BE2C (cell line): ENCODE measurements at regions not wholly inside any gene's neighbourhood (a gene's known extent, or its start where the extent isn't known, plus 50 kb on each side); places are given as distances from the start of the nearest gene placed in this dataset.

Experiments
- DNase-seq: peaks from one replicate; pipeline ENCODE4 v3.0.0-alpha.2; 2020
- H3K27me3 ChIP-seq: fragments of 250-450 bp; sonication (Bioruptor Pico); 2 replicates; pipeline ENCODE4 v1.5.1; 2020; ENCODE audit warnings: mild to moderate bottlenecking
- H3K36me3 ChIP-seq: fragments of 250-450 bp; sonication (Bioruptor Pico); 2 replicates; pipeline ENCODE4 v1.5.1; 2020; ENCODE audit warnings: mild to moderate bottlenecking
- H3K4me1 ChIP-seq: fragments of 250-450 bp; sonication (Bioruptor Pico); 2 replicates; pipeline ENCODE4 v1.5.1; 2020
- H3K4me3 ChIP-seq: 2 replicates; pipeline ENCODE4 v1.5.1; 2011; ENCODE audit warnings: low read depth, low read length
- H3K9me3 ChIP-seq: fragments of 250-450 bp; sonication (Bioruptor Pico); 2 replicates; pipeline ENCODE4 v1.5.1; 2020
- TF ChIP-seq, protein P1 (sequence below): IDR thresholded peaks from 2 replicates; pipeline ENCODE4 v1.5.1; 2012; ENCODE audit warnings: mild to moderate bottlenecking, low read depth, low read length

DNA sequence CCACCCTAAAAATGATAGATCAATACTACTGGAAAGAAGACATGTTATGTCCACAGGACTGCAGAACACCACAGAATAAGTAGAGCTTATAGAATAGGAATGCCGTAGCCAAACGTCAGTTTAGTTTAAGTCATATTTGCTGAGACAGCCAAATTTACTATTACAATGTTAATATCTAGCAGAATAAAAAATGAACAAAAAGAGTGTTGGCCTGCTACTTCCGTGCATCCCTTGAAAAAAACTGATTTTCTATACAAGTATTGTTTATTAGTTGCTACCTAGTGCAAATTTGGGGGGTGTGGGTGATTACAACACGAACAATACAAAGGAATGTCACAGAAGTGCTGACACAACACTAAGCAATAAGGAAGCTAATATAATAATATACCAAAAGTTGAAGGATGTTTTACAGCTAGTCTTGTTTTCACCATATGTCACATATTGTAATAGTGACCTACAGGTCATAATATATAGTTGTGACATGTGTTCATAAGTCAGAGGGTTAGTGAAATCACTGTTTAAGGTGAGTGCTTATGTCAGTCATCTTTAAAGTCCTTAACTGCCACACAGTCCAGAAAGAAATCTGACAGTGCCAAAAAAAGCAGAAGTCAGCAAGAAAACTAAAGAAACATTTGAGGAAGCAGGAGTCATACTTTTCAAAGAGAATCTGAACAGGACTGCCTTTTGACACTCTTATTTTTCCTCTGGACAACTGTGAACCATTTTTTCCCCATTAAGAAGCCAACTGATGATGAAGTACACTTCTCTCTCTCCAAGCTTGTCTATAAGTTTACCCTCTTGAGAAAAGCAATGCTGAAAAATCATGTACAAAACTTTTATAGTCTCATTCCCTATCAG is 376.4 kb downstream of the ZEB2 start:
- TF ChIP-seq, protein P1, sequence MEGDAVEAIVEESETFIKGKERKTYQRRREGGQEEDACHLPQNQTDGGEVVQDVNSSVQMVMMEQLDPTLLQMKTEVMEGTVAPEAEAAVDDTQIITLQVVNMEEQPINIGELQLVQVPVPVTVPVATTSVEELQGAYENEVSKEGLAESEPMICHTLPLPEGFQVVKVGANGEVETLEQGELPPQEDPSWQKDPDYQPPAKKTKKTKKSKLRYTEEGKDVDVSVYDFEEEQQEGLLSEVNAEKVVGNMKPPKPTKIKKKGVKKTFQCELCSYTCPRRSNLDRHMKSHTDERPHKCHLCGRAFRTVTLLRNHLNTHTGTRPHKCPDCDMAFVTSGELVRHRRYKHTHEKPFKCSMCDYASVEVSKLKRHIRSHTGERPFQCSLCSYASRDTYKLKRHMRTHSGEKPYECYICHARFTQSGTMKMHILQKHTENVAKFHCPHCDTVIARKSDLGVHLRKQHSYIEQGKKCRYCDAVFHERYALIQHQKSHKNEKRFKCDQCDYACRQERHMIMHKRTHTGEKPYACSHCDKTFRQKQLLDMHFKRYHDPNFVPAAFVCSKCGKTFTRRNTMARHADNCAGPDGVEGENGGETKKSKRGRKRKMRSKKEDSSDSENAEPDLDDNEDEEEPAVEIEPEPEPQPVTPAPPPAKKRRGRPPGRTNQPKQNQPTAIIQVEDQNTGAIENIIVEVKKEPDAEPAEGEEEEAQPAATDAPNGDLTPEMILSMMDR: no peak

DNA sequence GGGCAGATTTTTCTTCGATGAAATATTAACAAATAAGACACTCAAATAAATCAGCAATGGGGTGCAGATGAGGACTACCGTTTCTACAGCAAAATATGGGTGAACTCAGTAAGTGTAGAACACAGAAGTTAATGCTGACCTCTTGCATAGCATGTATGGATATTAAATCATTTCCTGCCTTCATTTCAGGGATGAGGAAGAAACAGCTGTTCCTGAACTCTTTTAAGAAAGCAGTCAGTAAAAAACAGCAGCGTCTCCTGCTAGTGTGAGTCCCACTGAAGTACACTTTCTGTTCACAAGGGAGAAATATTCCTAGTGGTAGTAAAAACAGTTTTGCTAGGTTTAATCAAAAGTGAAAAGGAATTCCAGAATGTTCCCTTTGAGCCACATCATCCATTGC is 379.0 kb downstream of the ZEB2 start:
- no peak overlapping the region for H3K4me3 ChIP-seq
- no peaks in the 10 kb centered on the region for H3K9me3 ChIP-seq
- H3K36me3 ChIP-seq: no peaks in the 10 kb centered on the region
- H3K4me1 ChIP-seq: no peaks in the 10 kb centered on the region
- TF ChIP-seq, protein P1: no peak
- DNase-seq: no peak
- no peaks in the 10 kb centered on the region for H3K27me3 ChIP-seq

More for the DNA sequence above, 376.4 kb downstream of the ZEB2 start:
- Histone ChIP-seq H3K4me3 (no peak overlapping the region), H3K36me3 (no peaks in the 10 kb centered on the region), H3K4me1 (no peaks in the 10 kb centered on the region), H3K9me3 (no peaks in the 10 kb centered on the region), H3K27me3 (no peaks in the 10 kb centered on the region)
- no peak for DNase-seq

DNA sequence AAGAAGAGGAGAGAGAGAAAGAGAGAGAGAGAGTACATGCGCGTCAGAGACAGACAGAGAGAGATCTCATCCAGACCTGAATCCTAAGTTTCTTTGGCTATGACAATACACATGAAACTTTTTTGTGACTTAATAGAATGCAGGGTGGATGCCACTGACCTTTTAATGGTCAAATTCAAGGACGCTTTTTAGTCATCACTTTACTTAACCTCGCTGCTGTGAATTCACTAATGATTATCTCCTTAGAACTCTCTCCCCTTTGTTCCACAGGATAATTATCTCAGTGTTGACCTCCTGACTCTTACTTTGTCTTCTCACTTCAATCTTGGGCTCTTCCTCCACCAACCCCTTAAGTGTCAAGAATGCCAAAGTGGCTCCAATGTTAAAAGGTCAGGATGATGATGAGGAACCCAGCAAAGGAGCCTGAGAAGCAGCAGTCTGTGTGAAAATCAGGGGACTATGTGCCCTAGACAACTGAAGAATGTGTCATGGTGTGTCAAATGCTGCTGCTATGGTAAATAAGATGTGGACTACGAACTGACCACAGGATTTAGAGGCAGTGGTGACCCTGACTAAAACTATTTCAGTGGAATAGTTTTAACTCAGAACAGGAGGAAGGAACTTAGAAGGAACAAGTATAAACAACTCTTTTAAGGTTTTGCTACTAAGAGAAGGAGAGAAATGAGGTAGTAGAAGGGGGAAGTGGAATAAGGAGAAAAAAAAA is 382.1 kb downstream of the ZEB2 start:
- no peaks in the 10 kb centered on the region for H3K36me3 ChIP-seq
- H3K4me3 ChIP-seq: no peak overlapping the region
- no peak for DNase-seq
- TF ChIP-seq, protein P1: no peak
- H3K4me1 ChIP-seq: no peaks in the 10 kb centered on the region
- no peaks in the 10 kb centered on the region for H3K9me3 ChIP-seq
- no peaks in the 10 kb centered on the region for H3K27me3 ChIP-seq

DNA sequence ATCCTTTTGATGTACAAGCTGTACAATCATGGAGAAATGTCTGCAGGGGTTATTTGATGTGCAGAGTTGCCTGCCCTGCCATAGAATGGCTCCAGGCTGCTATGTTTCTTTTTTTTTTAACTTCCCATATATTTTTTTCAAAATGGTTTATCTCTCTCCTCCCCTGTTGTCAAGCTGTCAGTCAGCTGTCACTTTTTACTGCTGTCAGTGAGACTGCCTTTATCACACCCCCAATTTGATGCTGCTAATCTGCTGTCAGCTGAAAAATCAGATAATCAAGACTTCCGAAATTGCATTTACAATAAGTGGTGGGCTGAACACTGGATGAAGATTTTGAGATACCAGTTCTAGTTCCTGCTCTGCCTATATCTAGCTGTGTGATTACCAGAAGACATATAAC is 382.6 kb downstream of the ZEB2 start:
- Histone ChIP-seq H3K9me3 (no peaks in the 10 kb centered on the region), H3K36me3 (no peaks in the 10 kb centered on the region), H3K27me3 (no peaks in the 10 kb centered on the region), H3K4me3 (no peak overlapping the region), H3K4me1 (no peaks in the 10 kb centered on the region)
- DNase-seq: no peak
- TF ChIP-seq, protein P1: no peak

DNA sequence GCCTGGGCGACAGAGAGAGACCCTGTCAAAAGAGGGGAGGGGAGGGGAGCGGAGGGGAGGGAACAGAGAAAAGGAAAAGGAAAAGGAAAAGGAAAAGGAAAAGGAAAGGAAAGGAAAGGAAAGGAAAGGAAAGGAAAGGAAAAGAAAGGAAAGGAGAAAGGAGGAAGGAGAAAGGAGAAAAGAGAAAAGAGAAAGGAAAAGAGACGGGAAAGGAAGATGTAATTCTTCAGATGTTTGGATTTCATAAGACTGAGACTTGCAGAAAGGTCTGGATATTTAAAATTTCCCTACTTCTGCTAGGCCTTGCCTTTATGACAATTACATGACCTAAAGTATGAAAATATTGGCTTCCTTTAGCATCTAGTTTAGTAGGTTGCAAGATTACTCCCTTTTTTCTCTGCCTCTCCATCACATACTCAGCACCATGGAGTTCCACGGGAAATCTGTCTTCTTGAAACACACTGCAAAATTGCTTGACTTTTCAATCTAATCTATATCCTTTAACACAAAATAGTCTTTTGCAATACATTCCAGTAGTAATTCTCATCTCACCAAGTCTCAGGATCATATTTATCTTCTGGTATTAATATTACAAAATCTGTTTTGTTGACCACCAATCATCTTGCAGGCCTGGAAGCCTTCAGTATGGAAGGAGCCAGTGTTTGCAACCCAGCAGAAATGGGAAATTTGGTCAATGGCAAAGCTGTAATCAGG is 383.5 kb downstream of the ZEB2 start:
- Histone ChIP-seq H3K36me3 (no peaks in the 10 kb centered on the region), H3K4me1 (no peaks in the 10 kb centered on the region), H3K4me3 (no peak overlapping the region), H3K9me3 (no peaks in the 10 kb centered on the region), H3K27me3 (no peaks in the 10 kb centered on the region)
- DNase-seq: no peak
- TF ChIP-seq, protein P1: no peak
